Loucy (cell line): ENCODE measurements at regions not wholly inside any gene's neighbourhood (a gene's known extent, or its start where the extent isn't known, plus 50 kb on each side); places are given as distances from the start of the nearest gene placed in this dataset.

Experiments
- H2AFZ ChIP-seq: fragments of 200-600 bp; sonication (generic); 2 replicates; pipeline ENCODE4 v1.6.0; 2016; ENCODE audit warnings: antibody characterized with exemption, mild to moderate bottlenecking, low read length, moderate library complexity
- H3F3A ChIP-seq: fragments of 200-600 bp; 2 replicates; pipeline ENCODE4 v1.6.0; 2016; ENCODE audit warnings: antibody characterized with exemption, low read depth, mild to moderate bottlenecking
- H3K27me3 ChIP-seq: fragments of 200-600 bp; sonication (generic); 2 replicates; pipeline ENCODE4 v1.6.1; 2014; ENCODE audit warnings: low read length, mild to moderate bottlenecking; ENCODE audit not compliant: insufficient read depth, poor library complexity, severe bottlenecking
- H3K36me3 ChIP-seq: fragments of 200-600 bp; sonication (generic); 2 replicates; pipeline ENCODE4 v1.6.1; 2016; ENCODE audit warnings: low read length; ENCODE audit not compliant: insufficient read depth
- H3K4me1 ChIP-seq: fragments of 200-600 bp; sonication (generic); 2 replicates; pipeline ENCODE4 v1.5.1; 2014; ENCODE audit warnings: low read length, mild to moderate bottlenecking; ENCODE audit not compliant: insufficient read depth, poor library complexity, severe bottlenecking
- H3K4me2 ChIP-seq: fragments of 200-600 bp; sonication (generic); 2 replicates; pipeline ENCODE4 v1.6.0; 2014; ENCODE audit warnings: antibody characterized with exemption, low read length, low read depth, mild to moderate bottlenecking; ENCODE audit not compliant: poor library complexity, severe bottlenecking
- H3K4me3 ChIP-seq: fragments of 200-600 bp; sonication (generic); 2 replicates; pipeline ENCODE4 v1.5.1; 2014; ENCODE audit warnings: low read length, mild to moderate bottlenecking, mixed read lengths; ENCODE audit not compliant: poor library complexity, severe bottlenecking
- H3K79me2 ChIP-seq: fragments of 200-600 bp; sonication (generic); 2 replicates; pipeline ENCODE4 v1.6.1; 2014; ENCODE audit warnings: low read length; ENCODE audit not compliant: insufficient read depth
- H3K9ac ChIP-seq: fragments of 200-600 bp; sonication (generic); 2 replicates; pipeline ENCODE4 v1.6.0; 2014; ENCODE audit warnings: mild to moderate bottlenecking, low read depth, low read length, moderate library complexity; ENCODE audit not compliant: poor library complexity, severe bottlenecking
- H3K9me2 ChIP-seq: fragments of 200-600 bp; sonication (generic); replicated peaks from 2 replicates; pipeline ENCODE4 v1.6.1; 2016; ENCODE audit warnings: low read depth, low read length, mixed read lengths
- H3K9me3 ChIP-seq: fragments of 200-600 bp; sonication (generic); 2 replicates; pipeline ENCODE4 v1.6.1; 2014; ENCODE audit warnings: mild to moderate bottlenecking, antibody characterized with exemption, low read length, low read depth; ENCODE audit not compliant: insufficient read depth
- H4K20me1 ChIP-seq: fragments of 200-600 bp; sonication (generic); 2 replicates; pipeline ENCODE4 v1.6.0; 2014; ENCODE audit warnings: antibody characterized with exemption, low read length, mild to moderate bottlenecking; ENCODE audit not compliant: insufficient read depth, poor library complexity, severe bottlenecking
- CTCF ChIP-seq: fragments of 200-600 bp; sonication (generic); conservative IDR thresholded peaks from 2 replicates; pipeline ENCODE4 v1.5.1; 2014; ENCODE audit warnings: mild to moderate bottlenecking, antibody characterized with exemption, low read length
- EZH2phosphoT487 ChIP-seq: fragments of 200-600 bp; IDR thresholded peaks from 2 replicates; pipeline ENCODE4 v1.6.1; 2018; ENCODE audit warnings: antibody characterized with exemption, mild to moderate bottlenecking, moderate library complexity, borderline replicate concordance

DNA sequence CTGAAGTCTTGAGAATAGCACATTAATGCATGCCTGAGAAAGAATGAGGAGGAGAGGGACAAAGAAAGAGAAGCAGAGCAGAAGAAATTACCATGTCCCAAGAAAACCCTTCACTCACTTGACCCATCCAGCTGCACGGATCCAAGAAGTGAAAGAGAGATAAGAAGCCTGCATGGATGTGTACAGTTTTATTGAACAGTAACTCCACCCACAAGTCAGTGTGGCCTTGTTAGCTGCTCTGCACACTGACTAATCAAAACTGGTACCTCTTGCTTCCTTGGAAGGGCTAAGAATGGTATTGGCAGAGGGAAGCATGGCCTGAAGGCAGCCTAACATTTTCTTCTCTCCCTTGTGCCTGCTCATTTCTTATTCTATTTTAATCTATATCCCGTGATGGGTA lies 163.9 kb downstream of the SLC7A11 start:
- no peaks in the 10 kb centered on the region for H3K27me3 ChIP-seq
- TF ChIP-seq CTCF (no peak), EZH2phosphoT487 (no peak)
- H3K4me3 ChIP-seq, result no peak overlapping the region
- no peak overlapping the region for H2AFZ ChIP-seq
- H3K9me2 ChIP-seq, result no peaks in the 10 kb centered on the region
- no peaks in the 10 kb centered on the region for H3K9me3 ChIP-seq
- H3K79me2 ChIP-seq, result no peaks in the 10 kb centered on the region
- H3K9ac ChIP-seq, result no peak overlapping the region
- H4K20me1 ChIP-seq, result no peaks in the 10 kb centered on the region
- H3K4me1 ChIP-seq, result no peaks in the 10 kb centered on the region
- H3F3A ChIP-seq, result no peaks in the 10 kb centered on the region
- H3K4me2 ChIP-seq, result no peak overlapping the region
- no peaks in the 10 kb centered on the region for H3K36me3 ChIP-seq

DNA sequence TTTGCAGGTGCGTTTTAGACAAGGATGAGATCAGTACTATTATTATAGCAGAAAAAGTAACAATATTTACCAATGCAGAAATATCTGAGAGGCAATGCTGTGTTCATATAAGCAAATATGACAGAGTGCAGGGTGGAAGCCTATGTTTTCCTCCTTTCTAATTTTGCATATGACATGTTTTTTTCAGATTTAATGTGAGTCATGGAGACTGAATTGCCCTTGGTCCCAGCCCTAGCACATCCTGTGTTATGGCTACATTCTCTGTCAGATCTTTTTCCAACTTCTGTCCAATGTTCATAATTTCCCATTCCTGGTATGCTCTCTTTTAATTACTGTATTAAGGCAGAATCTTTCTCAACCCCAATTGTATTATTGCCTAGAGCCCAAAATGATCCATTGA lies 165.6 kb downstream of the SLC7A11 start:
- TF ChIP-seq CTCF, result no peak
- TF ChIP-seq EZH2phosphoT487, result no peak
- Histone ChIP-seq H3F3A (no peaks in the 10 kb centered on the region), H4K20me1 (no peaks in the 10 kb centered on the region), H2AFZ (no peak overlapping the region), H3K9me2 (no peaks in the 10 kb centered on the region; the same call in 1 of the 2 replicates), H3K27me3 (no peaks in the 10 kb centered on the region), H3K9me3 (no peaks in the 10 kb centered on the region), H3K79me2 (no peaks in the 10 kb centered on the region), H3K36me3 (no peaks in the 10 kb centered on the region), H3K4me3 (no peak overlapping the region), H3K4me1 (no peaks in the 10 kb centered on the region), H3K9ac (no peak overlapping the region), H3K4me2 (no peak overlapping the region)

DNA sequence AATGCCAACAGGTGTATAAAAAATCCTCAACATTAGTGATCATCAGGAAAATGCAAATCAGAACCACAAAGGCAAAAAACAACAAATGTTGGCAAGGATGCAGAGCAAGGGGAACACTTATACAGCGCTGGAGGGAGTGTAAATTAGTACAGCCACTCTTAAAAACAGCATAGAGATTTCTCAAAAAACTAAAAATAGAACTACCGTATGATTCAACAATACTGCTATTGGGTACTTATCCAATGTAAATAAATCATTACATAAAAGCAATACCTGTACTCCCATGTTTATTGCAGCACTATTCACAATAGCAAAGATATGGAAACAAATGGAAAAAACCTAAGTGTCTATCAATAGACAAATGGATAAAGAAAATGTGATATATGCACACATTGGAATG lies 171.3 kb downstream of the SLC7A11 start:
- no peak for TF ChIP-seq CTCF
- no peak for TF ChIP-seq EZH2phosphoT487

More for the DNA sequence above, 171.3 kb downstream of the SLC7A11 start:
- Histone ChIP-seq H3K4me1 (no peaks in the 10 kb centered on the region), H3K9me2 (no peaks in the 10 kb centered on the region; the same call in 1 of the 2 replicates), H4K20me1 (no peaks in the 10 kb centered on the region), H3K79me2 (no peaks in the 10 kb centered on the region), H3K9me3 (no peaks in the 10 kb centered on the region), H3F3A (no peaks in the 10 kb centered on the region), H2AFZ (no peak overlapping the region), H3K4me3 (no peak overlapping the region), H3K36me3 (no peaks in the 10 kb centered on the region), H3K27me3 (no peaks in the 10 kb centered on the region), H3K9ac (no peak overlapping the region), H3K4me2 (no peak overlapping the region)
